K562 (cell line): ENCODE measurements at regions not wholly inside any gene's neighbourhood (a gene's known extent, or its start where the extent isn't known, plus 50 kb on each side); places are given as distances from the start of the nearest gene placed in this dataset.

Experiments used
- CXXC5 ChIP-seq: fragments of 250-450 bp; sonication (Bioruptor Pico); IDR thresholded peaks from 2 replicates; pipeline ENCODE4 v1.8.0; 2022; ENCODE audit warnings: inconsistent platforms, mild to moderate bottlenecking, moderate library complexity
- FOXA3 ChIP-seq, 2 experiments: fragments of 450-650 bp in 1 of 2; sonication (generic) in 1 of 2; formaldehyde crosslinking; IDR thresholded peaks in 1 of 2; conservative IDR thresholded peaks in 1 of 2; 2 replicates each; pipeline versions ENCODE4 v1.4.0 to v1.8.0; 2020 to 2022; ENCODE audit warnings: mild to moderate bottlenecking in 2 of 2, missing genetic modification reagents in 1 of 2
- GATAD2A ChIP-seq: fragments of 450-650 bp; IDR thresholded peaks from 2 replicates; pipeline ENCODE4 v1.6.1; 2017
- LCOR ChIP-seq: sonication (generic); formaldehyde crosslinking; IDR thresholded peaks from 2 replicates; pipeline ENCODE4 v1.8.0; 2022; ENCODE audit warnings: mild to moderate bottlenecking, missing genetic modification reagents
- NR4A1 ChIP-seq, 2 experiments: fragments of 250-450 bp in 1 of 2; fragments of 450-650 bp in 1 of 2; sonication (Bioruptor Pico) in 1 of 2; IDR thresholded peaks; 2 replicates each; pipeline versions ENCODE4 v1.4.0 to v1.6.1; 2016 to 2020; ENCODE audit warnings: mild to moderate bottlenecking in 2 of 2, missing compliant biosample characterization in 1 of 2, missing genetic modification characterization in 1 of 2, moderate library complexity in 1 of 2
- PHB2 ChIP-seq: fragments of 450-650 bp; IDR thresholded peaks from 2 replicates; pipeline ENCODE4 v1.6.1; 2017; ENCODE audit warnings: low read depth
- PTBP1 ChIP-seq: fragments of 200-400 bp; formaldehyde crosslinking; IDR thresholded peaks from 2 replicates; pipeline ENCODE4 v1.6.1; 2017; ENCODE audit warnings: low read depth, low read length
- STAG1 ChIP-seq: sonication (generic); formaldehyde crosslinking; IDR thresholded peaks from 2 replicates; pipeline ENCODE4 v1.5.0; 2020; ENCODE audit warnings: missing genetic modification reagents, borderline replicate concordance
- ZNF274 ChIP-seq: IDR thresholded peaks from 2 replicates; pipeline ENCODE4 v1.6.1; 2011; ENCODE audit warnings: low read depth, mild to moderate bottlenecking, low read length, moderate library complexity, borderline replicate concordance
- TF ChIP-seq, protein P1 (sequence below): IDR thresholded peaks from 2 replicates; pipeline ENCODE4 v1.6.1; 2012; ENCODE audit warnings: low read depth, low read length, improper control_type of control experiment, borderline replicate concordance
- TF ChIP-seq, protein P2 (sequence below): fragments of 450-650 bp; IDR thresholded peaks from 2 replicates; pipeline ENCODE4 v1.6.1; 2016; ENCODE audit warnings: missing biosample characterization, missing genetic modification characterization

- TF ChIP-seq FOXA3 (CRISPR knock-in tag; conservative IDR thresholded peaks at IDR 0.05 in 1 of 2, IDR thresholded peaks at IDR 0.05 in 1 of 2) (no peak), NR4A1 (CRISPR knock-in tag; IDR thresholded peaks at IDR 0.05) (no peak), NR4A1 (tag; IDR thresholded peaks at IDR 0.05) (no peak), ZNF274 (no peak), LCOR (no peak), STAG1 (CRISPR knock-in tag) (no peak), PHB2 (no peak), PTBP1 (no peak), CXXC5 (no peak), GATAD2A (no peak)
- TF ChIP-seq, protein P1, sequence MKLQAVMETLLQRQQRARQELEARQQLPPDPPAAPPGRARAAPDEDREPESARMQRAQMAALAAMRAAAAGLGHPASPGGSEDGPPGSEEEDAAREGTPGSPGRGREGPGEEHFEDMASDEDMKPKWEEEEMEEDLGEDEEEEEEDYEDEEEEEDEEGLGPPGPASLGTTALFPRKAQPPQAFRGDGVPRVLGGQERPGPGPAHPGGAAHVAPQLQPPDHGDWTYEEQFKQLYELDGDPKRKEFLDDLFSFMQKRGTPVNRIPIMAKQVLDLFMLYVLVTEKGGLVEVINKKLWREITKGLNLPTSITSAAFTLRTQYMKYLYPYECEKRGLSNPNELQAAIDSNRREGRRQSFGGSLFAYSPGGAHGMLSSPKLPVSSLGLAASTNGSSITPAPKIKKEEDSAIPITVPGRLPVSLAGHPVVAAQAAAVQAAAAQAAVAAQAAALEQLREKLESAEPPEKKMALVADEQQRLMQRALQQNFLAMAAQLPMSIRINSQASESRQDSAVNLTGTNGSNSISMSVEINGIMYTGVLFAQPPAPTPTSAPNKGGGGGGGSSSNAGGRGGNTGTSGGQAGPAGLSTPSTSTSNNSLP = no peak
- TF ChIP-seq, protein P2, sequence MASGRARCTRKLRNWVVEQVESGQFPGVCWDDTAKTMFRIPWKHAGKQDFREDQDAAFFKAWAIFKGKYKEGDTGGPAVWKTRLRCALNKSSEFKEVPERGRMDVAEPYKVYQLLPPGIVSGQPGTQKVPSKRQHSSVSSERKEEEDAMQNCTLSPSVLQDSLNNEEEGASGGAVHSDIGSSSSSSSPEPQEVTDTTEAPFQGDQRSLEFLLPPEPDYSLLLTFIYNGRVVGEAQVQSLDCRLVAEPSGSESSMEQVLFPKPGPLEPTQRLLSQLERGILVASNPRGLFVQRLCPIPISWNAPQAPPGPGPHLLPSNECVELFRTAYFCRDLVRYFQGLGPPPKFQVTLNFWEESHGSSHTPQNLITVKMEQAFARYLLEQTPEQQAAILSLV (tag) = no peak
- TF ChIP-seq, all 486 proteins: peak for 0
Observed at GRCh38 chr15:62509395-62509958, 344.4 kb upstream of the C2CD4B start (continued).
